RWPE2 (cell line): ENCODE measurements at regions not wholly inside any gene's neighbourhood (a gene's known extent, or its start where the extent isn't known, plus 50 kb on each side); places are given as distances from the start of the nearest gene placed in this dataset.

Experiments
- ATAC-seq: fragments of 200-7000 bp; cut with Tn5 transposase; 3 replicates; pipeline ENCODE4 v1.9.1; 2021; ENCODE audit warnings: low read depth
- DNase-seq: peaks from one replicate; pipeline ENCODE4 v3.0.0-alpha.2; 2020; ENCODE audit warnings: low spot score
- H3K27ac ChIP-seq: fragments of 450-650 bp; 2 replicates; pipeline ENCODE4 v1.5.1; 2017; ENCODE audit warnings: mild to moderate bottlenecking; ENCODE audit not compliant: poor library complexity, severe bottlenecking
- H3K27me3 ChIP-seq: fragments of 250-450 bp; sonication (Bioruptor Pico); 2 replicates; pipeline ENCODE4 v1.5.1; 2021; ENCODE audit warnings: mild to moderate bottlenecking, moderate library complexity; ENCODE audit not compliant: insufficient read depth, poor library complexity, severe bottlenecking
- H3K36me3 ChIP-seq: fragments of 250-450 bp; sonication (Bioruptor Pico); 2 replicates; pipeline ENCODE4 v1.5.1; 2020; ENCODE audit warnings: low read depth, mild to moderate bottlenecking, moderate library complexity
- H3K4me1 ChIP-seq: fragments of 250-450 bp; sonication (Bioruptor Pico); 2 replicates; pipeline ENCODE4 v1.5.1; 2021; ENCODE audit warnings: mild to moderate bottlenecking, moderate library complexity; ENCODE audit not compliant: insufficient read depth, poor library complexity, severe bottlenecking
- H3K4me3 ChIP-seq: fragments of 250-450 bp; sonication (Bioruptor Pico); 2 replicates; pipeline ENCODE4 v1.5.1; 2021; ENCODE audit warnings: mild to moderate bottlenecking, moderate library complexity; ENCODE audit not compliant: severe bottlenecking
- H3K9me3 ChIP-seq: fragments of 250-450 bp; sonication (Bioruptor Pico); 2 replicates; pipeline ENCODE4 v1.5.1; 2021; ENCODE audit warnings: mild to moderate bottlenecking, moderate library complexity; ENCODE audit not compliant: severe bottlenecking
- TF ChIP-seq, protein P1 (sequence below): fragments of 450-650 bp; IDR thresholded peaks from one replicate; pipeline ENCODE4 v1.5.1; 2017; ENCODE audit warnings: mild to moderate bottlenecking, moderate library complexity; ENCODE audit not compliant: poor library complexity, severe bottlenecking

GRCh38 chr6:88361754-88362153 lies 195.6 kb upstream of the CNR1 start:
- H3K9me3 ChIP-seq: no peaks in the 10 kb centered on the region
- peak overlapping the region; percentile 97 for H3K27ac ChIP-seq
- no peak for DNase-seq
- H3K4me1 ChIP-seq: peaks cover 34% of the 10 kb centered on the region
- TF ChIP-seq, protein P1, sequence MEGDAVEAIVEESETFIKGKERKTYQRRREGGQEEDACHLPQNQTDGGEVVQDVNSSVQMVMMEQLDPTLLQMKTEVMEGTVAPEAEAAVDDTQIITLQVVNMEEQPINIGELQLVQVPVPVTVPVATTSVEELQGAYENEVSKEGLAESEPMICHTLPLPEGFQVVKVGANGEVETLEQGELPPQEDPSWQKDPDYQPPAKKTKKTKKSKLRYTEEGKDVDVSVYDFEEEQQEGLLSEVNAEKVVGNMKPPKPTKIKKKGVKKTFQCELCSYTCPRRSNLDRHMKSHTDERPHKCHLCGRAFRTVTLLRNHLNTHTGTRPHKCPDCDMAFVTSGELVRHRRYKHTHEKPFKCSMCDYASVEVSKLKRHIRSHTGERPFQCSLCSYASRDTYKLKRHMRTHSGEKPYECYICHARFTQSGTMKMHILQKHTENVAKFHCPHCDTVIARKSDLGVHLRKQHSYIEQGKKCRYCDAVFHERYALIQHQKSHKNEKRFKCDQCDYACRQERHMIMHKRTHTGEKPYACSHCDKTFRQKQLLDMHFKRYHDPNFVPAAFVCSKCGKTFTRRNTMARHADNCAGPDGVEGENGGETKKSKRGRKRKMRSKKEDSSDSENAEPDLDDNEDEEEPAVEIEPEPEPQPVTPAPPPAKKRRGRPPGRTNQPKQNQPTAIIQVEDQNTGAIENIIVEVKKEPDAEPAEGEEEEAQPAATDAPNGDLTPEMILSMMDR: no peak
- H3K36me3 ChIP-seq: no peaks in the 10 kb centered on the region
- H3K4me3 ChIP-seq: no peak overlapping the region
- ATAC-seq: no peak
- no peaks in the 10 kb centered on the region for H3K27me3 ChIP-seq

GRCh38 chr6:88361298-88361697 lies 195.2 kb upstream of the CNR1 start:
- H3K4me3 ChIP-seq: no peak overlapping the region

GRCh38 chr6:88360203-88360797 lies 194.2 kb upstream of the CNR1 start:
- Histone ChIP-seq H3K9me3 (no peaks in the 10 kb centered on the region), H3K27me3 (no peaks in the 10 kb centered on the region), H3K36me3 (no peaks in the 10 kb centered on the region), H3K27ac (peak overlapping the region; percentile 97), H3K4me1 (peaks cover 30% of the 10 kb centered on the region), H3K4me3 (no peak overlapping the region)
- ATAC-seq: peak; percentile 96
- TF ChIP-seq, protein P1: no peak
- no peak for DNase-seq

More at GRCh38 chr6:88361298-88361697, 195.2 kb upstream of the CNR1 start:
- TF ChIP-seq, protein P1: no peak
- ATAC-seq (no peak), DNase-seq (no peak)
- Histone ChIP-seq H3K27me3 (no peaks in the 10 kb centered on the region), H3K36me3 (no peaks in the 10 kb centered on the region), H3K9me3 (no peaks in the 10 kb centered on the region), H3K4me1 (peaks cover 30% of the 10 kb centered on the region), H3K27ac (peak overlapping the region; percentile 97)

- no peaks in the 10 kb centered on the region for H3K9me3 ChIP-seq
- TF ChIP-seq, protein P1: no peak
- peaks cover 26% of the 10 kb centered on the region for H3K4me1 ChIP-seq
- H3K27ac ChIP-seq: peak overlapping the region; percentile 97
- DNase-seq (no peak), ATAC-seq (peak; percentile 29)
- no peak overlapping the region for H3K4me3 ChIP-seq
- H3K36me3 ChIP-seq: no peaks in the 10 kb centered on the region
- no peaks in the 10 kb centered on the region for H3K27me3 ChIP-seq
These were observed 193.5 kb upstream of the CNR1 start for GRCh38 chr6:88359530-88360202.

- TF ChIP-seq, protein P1: no peak
- H3K27ac ChIP-seq: peak overlapping the region; percentile 97
- no peaks in the 10 kb centered on the region for H3K27me3 ChIP-seq
- DNase-seq (no peak), ATAC-seq (peak; percentile 70)
- peaks cover 26% of the 10 kb centered on the region for H3K4me1 ChIP-seq
- H3K36me3 ChIP-seq: no peaks in the 10 kb centered on the region
- no peak overlapping the region for H3K4me3 ChIP-seq
- no peaks in the 10 kb centered on the region for H3K9me3 ChIP-seq
These were observed 192.7 kb upstream of the CNR1 start for GRCh38 chr6:88358846-88359245.
